Endothelial cell of umbilical vein (primary cell): ENCODE measurements at regions not wholly inside any gene's neighbourhood (a gene's known extent, or its start where the extent isn't known, plus 50 kb on each side); places are given as distances from the start of the nearest gene placed in this dataset.
"Not testable (repeated sequence)": the region's sequence is repeated elsewhere in the genome, so short reads cannot be mapped to it uniquely, and the experiment has no call there.

ENCODE experiments used
- BruUV-seq: library from RNA; stranded (reverse); fragments of 400-500 nt; replicated peaks from 2 replicates; lab custom pipeline; 2021; lab: Mats Ljungman, UMichigan
- CTCF ChIA-PET: fragments of 300-600, 350-600 bp; sonication (Branson Sonifier 250); formaldehyde crosslinking; loops from one replicate; lab custom pipeline; 2021; ENCODE audit warnings: antibody characterized with exemption, inconsistent platforms; lab: Charles Lee
- POLR2A ChIA-PET: fragments of 300-600, 350-600 bp; sonication (Branson Sonifier 250); formaldehyde crosslinking; loops from one replicate; lab custom pipeline; 2021; ENCODE audit warnings: antibody characterized with exemption, inconsistent platforms; lab: Charles Lee
- DNase-seq: peaks from one replicate; pipeline ENCODE4 v3.0.0-alpha.2; 2011; ENCODE audit warnings: low read depth, low spot score
- FAIRE-seq: peaks from 2 replicates; lab custom pipeline; 2011; peaks lifted over from hg19 to GRCh38; lab: Jason Lieb, UNC
- H2AFZ ChIP-seq: 2 replicates; pipeline ENCODE4 v1.6.0; 2012; ENCODE audit warnings: low read depth, low read length, control low read depth, inconsistent platforms
- H3K27ac ChIP-seq: 2 replicates; pipeline ENCODE4 v1.5.1; 2011; ENCODE audit warnings: low read depth, mild to moderate bottlenecking, control low read depth, low read length, moderate library complexity; ENCODE audit not compliant: insufficient read depth
- H3K27me3 ChIP-seq, 2 experiments: 2 replicates each; pipeline versions ENCODE4 v1.6.0 to v1.6.1; 2011; ENCODE audit warnings: low read length in 2 of 2, mixed read lengths in 1 of 2; ENCODE audit not compliant: control insufficient read depth in 2 of 2, insufficient read depth in 2 of 2
- H3K36me3 ChIP-seq, 2 experiments: 2 replicates in 1 of 2; 3 replicates in 1 of 2; pipeline ENCODE4 v1.5.1; 2011; ENCODE audit warnings: low read length in 2 of 2, mild to moderate bottlenecking in 1 of 2, moderate library complexity in 1 of 2; ENCODE audit not compliant: control insufficient read depth in 2 of 2, insufficient read depth in 2 of 2; ENCODE audit errors: extremely low read depth in 1 of 2
- H3K4me1 ChIP-seq: 3 replicates; pipeline ENCODE4 v1.5.1; 2011; ENCODE audit warnings: mild to moderate bottlenecking, low read length; ENCODE audit not compliant: control insufficient read depth, insufficient read depth; ENCODE audit errors: extremely low read depth
- H3K4me2 ChIP-seq: 2 replicates; pipeline ENCODE4 v1.6.1; 2011; ENCODE audit warnings: low read length, control low read depth, mixed read lengths; ENCODE audit not compliant: insufficient read depth
- H3K4me3 ChIP-seq, 3 experiments: fragments of 200-600 bp in 1 of 3; sonication (generic), shearing (Covaris generic) in 1 of 3; replicated peaks in 1 of 3; 2 replicates each; pipeline ENCODE4 v1.5.1; 2011 to 2016; ENCODE audit warnings: control low read depth in 3 of 3, low read length in 3 of 3, mild to moderate bottlenecking in 2 of 3, inconsistent platforms in 1 of 3, low read depth in 1 of 3, moderate library complexity in 1 of 3; ENCODE audit not compliant: insufficient read depth in 1 of 3
- H3K79me2 ChIP-seq: 2 replicates; pipeline ENCODE4 v1.6.0; 2012; ENCODE audit warnings: low read length, inconsistent platforms; ENCODE audit not compliant: control insufficient read depth, insufficient read depth
- H3K9ac ChIP-seq: replicated peaks from 2 replicates; pipeline ENCODE3; 2011; ENCODE audit warnings: low read length, control low read depth; ENCODE audit not compliant: insufficient read depth; ENCODE audit errors: extremely low read depth
- H3K9me1 ChIP-seq: replicated peaks from 3 replicates; pipeline ENCODE4 v1.6.0; 2011; ENCODE audit warnings: mild to moderate bottlenecking, low read length; ENCODE audit not compliant: control insufficient read depth, insufficient read depth; ENCODE audit errors: extremely low read depth
- H3K9me3 ChIP-seq: replicated peaks from 2 replicates; pipeline ENCODE4 v1.5.1; 2012; ENCODE audit warnings: low read length, inconsistent platforms; ENCODE audit not compliant: control insufficient read depth, insufficient read depth
- H4K20me1 ChIP-seq: replicated peaks from 2 replicates; pipeline ENCODE3; 2011; ENCODE audit warnings: mild to moderate bottlenecking, low read length; ENCODE audit not compliant: control insufficient read depth, insufficient read depth; ENCODE audit errors: extremely low read depth
- dilution Hi-C: fragments of 300-500 bp; cut with MboI; formaldehyde crosslinking; loops from one replicate; pipeline ENCODE4 v1.15.0; 2019; ENCODE audit warnings: low sequenced_read_pairs; ENCODE audit not compliant: extremely low pct_ligation_motif_present
- intact Hi-C: fragments of 100-400 bp; cut with micrococcal nuclease; formaldehyde crosslinking; loops from one replicate; pipeline ENCODE4 v1.10.0; 2022
- TF ChIP-seq, protein P1 (sequence below), 2 donors: IDR thresholded peaks; 1 replicate in 1 of 2; 2 replicates in 1 of 2; pipeline ENCODE4 v1.5.1; 2011; ENCODE audit warnings: low read length in 2 of 2, mild to moderate bottlenecking in 2 of 2, moderate library complexity in 2 of 2, control low read depth in 1 of 2, inconsistent platforms in 1 of 2, low read depth in 1 of 2; ENCODE audit not compliant: insufficient read depth in 1 of 2; ENCODE audit errors: extremely low read depth in 1 of 2

GRCh38 chr9:66152406-66152805 is 415.5 kb downstream of the FOXD4L4 start:
- H4K20me1 ChIP-seq, BruUV-seq, FAIRE-seq, H3K9me1 ChIP-seq, DNase-seq, dilution Hi-C loops, H3K9me3 ChIP-seq, H3K4me1 ChIP-seq, H3K27ac ChIP-seq, POLR2A ChIA-PET, CTCF ChIA-PET, H3K79me2 ChIP-seq, H3K27me3 ChIP-seq, H3K9ac ChIP-seq, H3K4me3 ChIP-seq, intact Hi-C loops, H3K4me2 ChIP-seq, H3K36me3 ChIP-seq, H2AFZ ChIP-seq: not testable (repeated sequence)

GRCh38 chr9:66153021-66153725 is 416.2 kb downstream of the FOXD4L4 start:
- H3K9me1 ChIP-seq, H3K9ac ChIP-seq, POLR2A ChIA-PET, H3K4me1 ChIP-seq, intact Hi-C loops, dilution Hi-C loops, H3K27me3 ChIP-seq, CTCF ChIA-PET, H4K20me1 ChIP-seq, FAIRE-seq, H2AFZ ChIP-seq, H3K79me2 ChIP-seq, H3K36me3 ChIP-seq, H3K4me2 ChIP-seq, H3K9me3 ChIP-seq, H3K4me3 ChIP-seq, BruUV-seq, H3K27ac ChIP-seq: not testable (repeated sequence)
- peak; percentile 52 for DNase-seq
- TF ChIP-seq, protein P1, sequence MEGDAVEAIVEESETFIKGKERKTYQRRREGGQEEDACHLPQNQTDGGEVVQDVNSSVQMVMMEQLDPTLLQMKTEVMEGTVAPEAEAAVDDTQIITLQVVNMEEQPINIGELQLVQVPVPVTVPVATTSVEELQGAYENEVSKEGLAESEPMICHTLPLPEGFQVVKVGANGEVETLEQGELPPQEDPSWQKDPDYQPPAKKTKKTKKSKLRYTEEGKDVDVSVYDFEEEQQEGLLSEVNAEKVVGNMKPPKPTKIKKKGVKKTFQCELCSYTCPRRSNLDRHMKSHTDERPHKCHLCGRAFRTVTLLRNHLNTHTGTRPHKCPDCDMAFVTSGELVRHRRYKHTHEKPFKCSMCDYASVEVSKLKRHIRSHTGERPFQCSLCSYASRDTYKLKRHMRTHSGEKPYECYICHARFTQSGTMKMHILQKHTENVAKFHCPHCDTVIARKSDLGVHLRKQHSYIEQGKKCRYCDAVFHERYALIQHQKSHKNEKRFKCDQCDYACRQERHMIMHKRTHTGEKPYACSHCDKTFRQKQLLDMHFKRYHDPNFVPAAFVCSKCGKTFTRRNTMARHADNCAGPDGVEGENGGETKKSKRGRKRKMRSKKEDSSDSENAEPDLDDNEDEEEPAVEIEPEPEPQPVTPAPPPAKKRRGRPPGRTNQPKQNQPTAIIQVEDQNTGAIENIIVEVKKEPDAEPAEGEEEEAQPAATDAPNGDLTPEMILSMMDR (IDR thresholded peaks at IDR 0.05; ENCODE audit: extremely low read depth in 1 of 2, insufficient read depth in 1 of 2, low read depth in 1 of 2, low read length in 2 of 2) = peak in 1 of 2 donors; percentile 45

DNA sequence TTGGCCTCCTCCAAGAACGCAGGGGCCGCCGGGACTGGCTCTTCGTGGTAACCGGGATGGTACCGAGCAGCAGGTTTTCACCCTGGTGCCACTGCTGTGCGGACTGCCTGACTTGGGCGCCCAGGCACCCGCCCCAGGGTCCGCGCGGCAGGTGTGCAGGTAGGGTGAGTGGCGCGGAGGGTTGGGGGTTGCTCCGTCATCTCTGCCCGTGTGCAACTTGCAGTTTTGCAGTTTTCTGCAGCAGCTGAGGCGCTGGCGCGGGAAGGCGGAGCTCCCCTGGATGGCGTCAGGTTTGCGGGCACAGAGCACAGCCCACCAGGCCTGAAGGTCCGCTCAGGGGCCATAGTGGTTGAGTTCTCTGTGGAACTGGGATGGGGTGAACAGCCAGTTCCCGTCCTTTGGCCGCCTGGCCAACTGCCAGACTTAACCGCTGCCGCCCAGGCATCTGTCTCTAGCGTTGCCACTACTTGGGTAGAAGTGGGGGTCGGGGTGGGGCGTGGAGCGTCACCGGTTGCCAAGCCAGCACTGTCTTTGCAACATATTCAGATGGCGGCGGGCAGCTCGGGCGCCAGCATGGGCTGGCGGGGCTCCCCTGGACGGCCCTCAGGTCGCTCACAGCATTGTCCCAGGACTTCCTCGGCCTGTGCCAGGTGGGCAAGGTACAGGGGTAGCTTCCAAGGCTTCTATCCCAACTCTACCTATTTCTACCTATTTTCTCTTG is 417.2 kb downstream of the FOXD4L4 start:
- FAIRE-seq, H3K4me1 ChIP-seq, POLR2A ChIA-PET, H3K9ac ChIP-seq, BruUV-seq, H3K4me3 ChIP-seq, CTCF ChIA-PET, H3K9me3 ChIP-seq, H3K9me1 ChIP-seq, H2AFZ ChIP-seq, H3K79me2 ChIP-seq, dilution Hi-C loops, H3K27me3 ChIP-seq, DNase-seq, H3K4me2 ChIP-seq, H3K36me3 ChIP-seq, H3K27ac ChIP-seq, H4K20me1 ChIP-seq, intact Hi-C loops: not testable (repeated sequence)
